ENCODE measurements at regions not wholly inside any gene's neighbourhood (a gene's known extent, or its start where the extent isn't known, plus 50 kb on each side); places are given as distances from the start of the nearest gene placed in this dataset.

GRCh38 chr4:18533262-18533775 is 511.8 kb upstream of the LCORL start:
- no peak for TF ChIP-seq CTCF (IDR thresholded peaks at IDR 0.05 in 4 of 5, conservative IDR thresholded peaks at IDR 0.05 in 1 of 5)
- no peak for TF ChIP-seq POLR2A (IDR thresholded peaks at IDR 0.05)

Data from gastrocnemius medialis (tissue), 4 donors.